Central memory CD4-positive, alpha-beta T cell (primary cell): ENCODE measurements at regions not wholly inside any gene's neighbourhood (a gene's known extent, or its start where the extent isn't known, plus 50 kb on each side); places are given as distances from the start of the nearest gene placed in this dataset.
"Not testable (repeated sequence)": the region's sequence is repeated elsewhere in the genome, so short reads cannot be mapped to it uniquely, and the experiment has no call there.

ENCODE experiments used
- DNase-seq: peaks from one replicate; pipeline ENCODE4 v3.0.0; 2022

- no peak for DNase-seq
These were observed 460.3 kb downstream of the GBA3 start for GRCh38 chr4:23153076-23153475.

DNA sequence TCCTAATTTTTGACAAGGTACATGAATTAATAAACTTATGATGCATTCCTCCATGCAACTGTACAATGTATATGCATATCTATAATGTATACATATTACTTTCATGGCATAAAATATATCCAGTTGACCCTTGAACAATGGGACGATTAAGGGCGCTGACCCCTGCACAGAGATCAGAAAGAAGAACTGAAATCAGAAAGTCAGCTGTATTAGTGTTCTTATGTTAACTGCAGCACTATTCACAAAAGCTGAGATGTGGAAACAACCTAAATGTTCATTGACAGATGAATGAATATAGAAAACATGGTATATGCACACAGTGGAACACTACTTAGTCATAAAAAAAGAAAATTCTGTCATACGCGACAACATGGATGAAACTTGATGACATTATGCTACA lies 457.1 kb downstream of the GBA3 start:
- DNase-seq: no peak

- DNase-seq: no peak
These were observed 452.0 kb downstream of the GBA3 start for GRCh38 chr4:23144707-23145106.

DNA sequence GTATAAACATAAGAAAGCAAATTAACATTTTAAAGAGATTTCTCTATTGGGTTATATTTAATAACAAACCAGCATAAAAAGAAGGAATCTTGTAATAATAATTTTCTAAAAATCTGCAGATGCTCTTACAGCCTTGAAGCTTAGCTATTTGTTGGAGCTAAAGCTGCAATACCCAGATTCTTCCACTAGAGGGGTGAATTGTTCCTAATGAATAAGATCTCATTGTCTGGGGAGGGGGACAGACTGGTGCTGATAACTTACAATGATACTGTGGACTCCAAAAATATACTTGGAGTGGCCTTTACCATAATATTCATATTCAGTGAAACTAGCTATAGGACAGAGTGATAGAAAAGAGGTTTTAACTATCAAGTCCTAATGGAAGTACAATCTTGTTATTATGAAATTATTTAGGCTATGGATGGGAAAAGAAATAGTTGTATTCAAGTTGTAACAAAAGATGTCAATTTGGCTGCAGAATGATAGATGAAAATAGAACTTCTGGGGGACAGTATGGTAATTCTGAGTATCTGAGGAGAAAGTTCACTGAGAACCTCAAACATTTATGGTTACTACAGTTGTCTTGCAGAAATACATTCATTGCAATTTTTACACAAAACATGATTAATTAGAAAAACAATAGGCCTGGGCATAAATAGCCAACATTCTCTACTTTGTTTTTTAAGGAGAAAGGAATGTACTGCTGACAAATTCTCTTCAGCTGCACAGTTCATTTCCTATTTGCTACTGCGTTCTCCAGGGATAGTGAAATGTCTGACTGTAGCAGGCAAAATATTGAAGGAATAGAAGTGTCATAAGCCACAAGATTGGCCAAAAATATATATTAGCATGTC lies 443.3 kb downstream of the GBA3 start:
- DNase-seq: no peak

- DNase-seq: no peak
These were observed 441.6 kb downstream of the GBA3 start for GRCh38 chr4:23134331-23134730.

DNA sequence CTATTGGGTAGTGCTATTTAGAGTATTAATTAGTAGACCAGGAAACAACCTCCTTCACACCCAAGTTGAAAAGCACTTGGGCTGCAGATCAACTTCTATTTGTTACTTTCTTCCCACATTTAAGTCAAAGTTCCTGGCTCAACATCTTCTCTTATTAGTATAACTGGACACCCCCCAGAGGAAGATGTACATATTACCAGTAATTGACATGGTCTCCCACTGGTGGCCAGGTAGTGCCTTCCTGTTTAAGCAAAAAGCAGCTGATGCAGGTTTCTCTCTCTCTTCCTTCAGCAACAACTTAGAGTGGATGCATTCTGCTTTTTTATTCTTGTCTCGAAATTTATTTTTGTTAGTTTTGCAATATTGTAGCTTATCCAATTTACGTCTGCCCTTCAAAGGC lies 438.1 kb downstream of the GBA3 start:
- DNase-seq: no peak

DNA sequence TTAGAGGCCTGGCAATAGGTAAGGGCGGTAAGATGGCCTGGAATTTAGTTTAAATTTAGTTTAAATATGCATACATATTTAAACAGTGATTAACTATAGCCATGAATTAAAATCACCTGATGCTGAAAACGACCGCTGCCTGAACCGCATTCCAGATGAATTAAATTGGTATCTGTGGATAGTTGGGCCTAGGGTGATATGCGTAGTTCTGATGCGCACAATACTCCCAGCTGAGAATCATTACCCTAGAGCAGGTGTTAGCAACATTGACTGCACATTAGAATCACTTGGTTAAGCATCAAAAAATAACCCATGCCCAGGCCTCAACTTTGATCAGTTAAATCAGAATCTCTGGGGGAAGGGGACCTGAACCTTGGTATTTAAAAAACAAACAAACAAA lies 432.4 kb downstream of the GBA3 start:
- no peak for DNase-seq

GRCh38 chr4:23122666-23123400 lies 430.1 kb downstream of the GBA3 start:
- no peak for DNase-seq

- no peak for DNase-seq
These were observed 427.6 kb downstream of the GBA3 start for GRCh38 chr4:23120374-23120773.

GRCh38 chr4:23117826-23118225 lies 425.1 kb downstream of the GBA3 start:
- no peak for DNase-seq

DNA sequence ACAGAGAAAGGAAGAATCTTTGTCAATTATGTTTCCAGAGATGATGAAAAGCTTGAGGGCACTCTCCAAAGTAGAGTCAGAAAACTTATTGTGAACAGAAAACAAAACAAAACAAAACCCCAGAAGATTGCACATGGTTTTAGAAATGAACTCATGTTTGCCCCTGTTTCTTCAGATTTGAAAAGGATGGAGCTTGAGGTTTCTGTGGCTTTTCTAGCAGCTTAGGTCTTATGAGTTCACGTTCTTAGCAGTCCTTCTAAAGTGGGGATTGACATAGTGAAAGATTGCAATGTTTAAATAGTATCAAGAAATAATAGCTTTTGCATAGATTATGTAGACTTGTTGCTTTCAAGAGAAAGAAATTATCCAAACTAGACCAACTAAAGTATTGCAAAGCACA lies 421.8 kb downstream of the GBA3 start:
- no peak for DNase-seq

DNA sequence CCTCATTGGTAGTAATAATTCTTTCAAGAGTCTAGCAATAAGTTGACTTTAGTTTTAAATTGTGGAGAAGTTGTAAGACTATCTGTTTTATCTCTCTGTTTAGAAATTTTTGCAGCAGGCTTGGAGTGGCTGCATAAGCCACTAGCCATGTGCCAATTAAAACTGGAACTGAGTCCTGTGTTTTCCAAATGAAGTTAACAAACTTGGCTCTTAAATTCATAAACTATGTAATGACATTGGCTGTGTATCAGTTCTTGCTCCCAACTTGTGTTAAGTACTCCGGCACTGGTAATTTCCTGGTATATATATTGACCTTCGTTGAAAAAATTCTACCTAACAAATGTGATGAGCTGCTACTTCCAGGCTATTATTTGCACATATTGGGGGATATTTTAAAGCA lies 420.4 kb downstream of the GBA3 start:
- no peak for DNase-seq

- no peak for DNase-seq
These were observed 413.8 kb downstream of the GBA3 start for GRCh38 chr4:23106516-23106915.

GRCh38 chr4:23105759-23106370 lies 413.1 kb downstream of the GBA3 start:
- DNase-seq: no peak

DNA sequence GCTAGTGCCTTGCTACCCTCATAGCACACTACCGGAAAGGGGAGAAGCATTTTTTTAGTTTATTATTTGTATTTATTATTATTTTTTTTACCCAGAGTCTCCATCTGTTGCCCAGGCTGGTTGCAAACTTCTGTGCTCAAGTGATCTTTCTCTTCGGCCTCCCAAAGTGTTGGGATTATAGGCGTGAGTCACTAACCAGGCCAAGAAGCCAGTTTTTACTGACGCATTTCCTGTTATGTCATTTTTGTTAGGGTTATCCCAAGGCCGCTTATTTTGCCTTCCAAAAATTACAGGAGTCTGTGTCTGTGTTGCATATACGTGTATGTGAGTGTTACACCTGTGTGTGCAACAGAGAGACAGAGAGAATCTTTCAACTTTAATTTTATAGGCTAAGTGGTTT lies 404.5 kb downstream of the GBA3 start:
- DNase-seq: no peak

DNA sequence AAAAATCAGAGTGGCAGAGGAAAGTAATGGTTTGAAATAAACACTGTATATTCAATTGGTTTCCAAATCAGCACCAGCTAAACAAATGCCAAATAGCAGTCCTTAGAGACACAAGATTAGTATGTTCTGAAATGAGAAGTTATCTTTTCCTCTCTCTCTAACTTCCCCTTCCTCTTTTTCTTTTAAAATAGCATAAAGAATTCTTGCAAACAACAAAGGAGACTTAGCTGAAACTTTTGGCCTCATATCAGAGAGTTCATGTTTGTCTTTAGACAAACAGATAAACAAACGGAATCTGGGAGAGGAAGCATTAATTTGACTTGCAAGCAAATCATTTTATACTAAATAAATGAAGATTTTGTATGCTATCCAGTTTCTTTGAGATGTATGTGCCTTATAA lies 399.0 kb downstream of the GBA3 start:
- DNase-seq: no peak

- no peak for DNase-seq
These were observed 392.5 kb downstream of the GBA3 start for GRCh38 chr4:23085249-23085568.

DNA sequence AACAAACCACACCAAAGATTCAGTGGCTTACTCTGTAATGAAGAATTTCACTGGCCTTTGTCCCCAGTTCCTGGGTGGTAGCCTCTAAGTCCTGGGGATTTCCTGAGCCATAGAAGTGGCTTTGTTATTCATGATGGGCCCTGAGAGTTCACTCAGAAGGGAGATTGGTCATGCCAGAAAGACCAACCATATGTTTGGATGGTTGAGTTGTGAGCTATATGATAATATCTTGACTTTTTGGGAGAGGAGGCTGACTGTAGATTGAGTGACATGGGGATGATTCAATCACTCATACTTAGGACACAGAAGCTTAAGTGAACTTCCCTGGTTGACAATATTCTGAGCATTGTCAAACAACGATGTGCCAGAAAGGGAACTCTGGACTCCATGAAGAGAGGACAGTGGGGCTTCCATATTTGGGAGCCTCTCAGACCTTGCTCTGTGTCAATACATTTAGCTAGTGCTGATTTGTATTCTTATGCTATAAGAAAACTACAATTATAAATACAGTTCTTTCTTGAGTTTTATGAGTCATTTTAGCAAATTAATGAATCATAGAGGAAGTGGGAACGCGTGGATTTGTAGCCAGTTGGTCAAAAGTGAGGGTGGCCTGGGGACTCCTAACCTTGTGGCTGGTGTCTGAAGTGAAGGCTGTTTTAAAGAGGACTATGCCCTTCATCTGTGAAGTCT lies 392.0 kb downstream of the GBA3 start:
- DNase-seq: no peak

- no peak for DNase-seq
These were observed 390.7 kb downstream of the GBA3 start for GRCh38 chr4:23083391-23083790.

- not testable (repeated sequence) for DNase-seq
These were observed 387.4 kb downstream of the GBA3 start for GRCh38 chr4:23080171-23080570.

DNA sequence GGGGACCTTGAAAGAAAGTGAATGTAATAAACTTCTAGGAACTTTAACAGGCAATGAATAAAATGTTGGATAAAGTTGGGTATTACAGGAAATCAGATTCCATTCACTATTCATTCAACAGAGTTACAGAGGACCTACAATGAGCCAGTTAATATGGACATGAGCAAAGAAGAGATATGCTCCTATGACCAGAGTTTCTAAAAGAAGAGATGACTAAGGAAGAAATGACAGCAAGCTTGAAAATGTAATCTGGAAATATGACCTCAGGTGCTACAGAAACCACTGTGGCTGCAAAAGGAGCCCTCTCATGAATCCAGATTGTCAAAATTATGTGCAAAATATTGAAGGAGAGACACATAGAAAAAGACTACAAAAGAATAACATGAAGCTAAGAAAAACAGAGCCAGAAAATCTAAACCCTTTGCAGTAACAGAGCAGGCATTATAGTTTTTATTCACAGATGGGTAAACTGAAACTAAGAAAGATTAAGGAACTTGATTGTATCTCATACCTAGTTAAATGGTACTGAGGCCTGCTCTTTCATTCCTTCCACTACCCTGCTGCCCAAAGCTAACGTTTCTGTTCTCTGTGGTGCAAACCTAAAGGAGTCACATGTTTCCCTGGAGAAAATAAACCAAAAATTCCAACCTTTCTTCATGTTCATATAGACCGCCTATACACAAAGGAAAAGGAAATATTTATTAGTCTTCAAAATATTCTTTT lies 378.3 kb downstream of the GBA3 start:
- DNase-seq: no peak

DNA sequence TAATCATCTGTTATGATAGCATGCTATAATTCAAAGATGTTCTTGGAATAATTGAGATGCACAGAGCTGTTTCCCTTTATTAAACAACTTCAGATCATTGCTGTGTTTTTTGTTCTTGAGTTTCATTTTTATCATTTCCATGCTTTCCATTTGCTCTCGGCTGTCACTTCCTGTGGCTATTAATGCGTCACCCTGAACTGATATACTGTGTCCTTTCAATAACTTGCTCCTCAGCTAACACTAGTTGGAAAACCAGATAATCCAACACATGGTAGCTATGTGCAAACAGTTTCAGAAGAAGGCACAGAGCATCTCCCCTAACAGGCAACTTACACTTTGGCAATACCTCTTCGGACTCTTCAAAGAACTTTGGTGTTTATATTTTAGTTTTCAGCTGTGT lies 376.0 kb downstream of the GBA3 start:
- DNase-seq: no peak

- DNase-seq: no peak
These were observed 375.6 kb downstream of the GBA3 start for GRCh38 chr4:23068287-23068686.
